H9 (cell line): ENCODE measurements at regions not wholly inside any gene's neighbourhood (a gene's known extent, or its start where the extent isn't known, plus 50 kb on each side); places are given as distances from the start of the nearest gene placed in this dataset.

Source experiments
- DNase-seq: peaks from one replicate; pipeline ENCODE4 v3.0.0-alpha.2; 2017
- H2AFZ ChIP-seq: one replicate; pipeline ENCODE4 v1.6.1; 2013; ENCODE audit warnings: mild to moderate bottlenecking, low read length, control low read depth, moderate library complexity
- H2AK5ac ChIP-seq: 2 replicates; pipeline ENCODE4 v1.6.1; 2013; ENCODE audit warnings: low read length, control low read depth, mixed read lengths; ENCODE audit not compliant: insufficient read length
- H2BK120ac ChIP-seq: one replicate; pipeline ENCODE4 v1.6.1; 2013; ENCODE audit warnings: low read depth, mild to moderate bottlenecking, low read length, control low read depth, inconsistent platforms; ENCODE audit not compliant: poor library complexity, severe bottlenecking
- H2BK12ac ChIP-seq: 2 replicates; pipeline ENCODE4 v1.6.1; 2013; ENCODE audit warnings: low read length, control low read depth, mixed read lengths, low read depth; ENCODE audit not compliant: insufficient read length
- H2BK15ac ChIP-seq: 2 replicates; pipeline ENCODE4 v1.6.1; 2013; ENCODE audit warnings: low read depth, low read length, control low read depth
- H2BK20ac ChIP-seq: one replicate; pipeline ENCODE4 v1.6.1; 2013; ENCODE audit warnings: low read depth, mild to moderate bottlenecking, low read length, control low read depth, inconsistent platforms; ENCODE audit not compliant: poor library complexity, severe bottlenecking
- H2BK5ac ChIP-seq: 2 replicates; pipeline ENCODE4 v1.6.1; 2013; ENCODE audit warnings: low read length, control low read depth, mixed read lengths; ENCODE audit not compliant: insufficient read length
- H3K14ac ChIP-seq: 2 replicates; pipeline ENCODE4 v1.6.1; 2013; ENCODE audit warnings: low read length, control low read depth; ENCODE audit not compliant: insufficient read depth
- H3K18ac ChIP-seq: 2 replicates; pipeline ENCODE4 v1.6.1; 2013; ENCODE audit warnings: low read depth, mild to moderate bottlenecking, mixed read lengths, low read length, control low read depth; ENCODE audit not compliant: insufficient read length
- H3K23ac ChIP-seq: 2 replicates; pipeline ENCODE4 v1.6.1; 2013; ENCODE audit warnings: low read length, control low read depth, mixed read lengths, low read depth; ENCODE audit not compliant: insufficient read length
- H3K23me2 ChIP-seq: 2 replicates; pipeline ENCODE4 v1.6.1; 2013; ENCODE audit warnings: low read depth, mild to moderate bottlenecking, mixed read lengths, low read length, control low read depth; ENCODE audit not compliant: insufficient read length, poor library complexity, severe bottlenecking
- H3K27ac ChIP-seq: 2 replicates; pipeline ENCODE4 v1.5.1; 2013; ENCODE audit warnings: low read length, control low read depth, mixed read lengths, low read depth; ENCODE audit not compliant: insufficient read length
- H3K27me3 ChIP-seq: 2 replicates; pipeline ENCODE4 v1.6.1; 2013; ENCODE audit warnings: low read length, control low read depth, inconsistent platforms; ENCODE audit not compliant: insufficient read depth
- H3K4ac ChIP-seq: 2 replicates; pipeline ENCODE4 v1.6.1; 2013; ENCODE audit warnings: low read depth, mild to moderate bottlenecking, control low read depth, inconsistent platforms, low read length, moderate library complexity
- H3K4me1 ChIP-seq: 2 replicates; pipeline ENCODE4 v1.6.1; 2013; ENCODE audit warnings: low read length, control low read depth, inconsistent platforms; ENCODE audit not compliant: insufficient read depth
- H3K4me2 ChIP-seq: 2 replicates; pipeline ENCODE4 v1.6.1; 2013; ENCODE audit warnings: low read length, control low read depth, mixed read lengths; ENCODE audit not compliant: insufficient read length, insufficient read depth
- H3K56ac ChIP-seq: 2 replicates; pipeline ENCODE4 v1.6.1; 2013; ENCODE audit warnings: low read depth, mild to moderate bottlenecking, mixed read lengths, low read length, control low read depth; ENCODE audit not compliant: insufficient read length
- H3K79me1 ChIP-seq: 2 replicates; pipeline ENCODE4 v1.6.1; 2013; ENCODE audit warnings: low read depth, mild to moderate bottlenecking, moderate library complexity, low read length, control low read depth, inconsistent platforms; ENCODE audit not compliant: insufficient read depth, poor library complexity, severe bottlenecking
- H3K79me2 ChIP-seq: 2 replicates; pipeline ENCODE4 v1.6.1; 2013; ENCODE audit warnings: low read length, control low read depth, inconsistent platforms; ENCODE audit not compliant: insufficient read depth
- H3K9ac ChIP-seq: 2 replicates; pipeline ENCODE4 v1.6.1; 2013; ENCODE audit warnings: low read length, control low read depth, mixed read lengths; ENCODE audit not compliant: insufficient read length; ENCODE audit errors: extremely low read depth
- H3K9me3 ChIP-seq: one replicate; pipeline ENCODE4 v1.6.1; 2013; ENCODE audit warnings: low read depth, low read length, inconsistent platforms; ENCODE audit not compliant: control insufficient read depth
- H3T11ph ChIP-seq: one replicate; pipeline ENCODE4 v1.6.1; 2013; ENCODE audit warnings: mild to moderate bottlenecking, low read length, control low read depth, inconsistent platforms
- H4K20me1 ChIP-seq: one replicate; pipeline ENCODE4 v1.6.1; 2013; ENCODE audit not compliant: control insufficient read depth, insufficient read length, insufficient read depth
- H4K5ac ChIP-seq: 2 replicates; pipeline ENCODE4 v1.6.1; 2013; ENCODE audit warnings: low read depth, mild to moderate bottlenecking, mixed read lengths, low read length, control low read depth; ENCODE audit not compliant: insufficient read length
- H4K8ac ChIP-seq: replicated peaks from 2 replicates; pipeline ENCODE4 v1.6.1; 2013; ENCODE audit warnings: low read length, control low read depth, mixed read lengths, low read depth; ENCODE audit not compliant: insufficient read length
- H4K91ac ChIP-seq: 2 replicates; pipeline ENCODE4 v1.6.1; 2013; ENCODE audit warnings: low read depth, mild to moderate bottlenecking, moderate library complexity, mixed read lengths, low read length, control low read depth; ENCODE audit not compliant: insufficient read length
- H3K27ac Mint-ChIP-seq, 3 experiments: 2 replicates in 2 of 3; 3 replicates in 1 of 3; pipeline ENCODE4 v1.8.0; 2020 to 2021; ENCODE audit warnings: mixed read lengths in 3 of 3, mild to moderate bottlenecking in 1 of 3, moderate library complexity in 1 of 3
- H3K27me3 Mint-ChIP-seq: 2 replicates; pipeline ENCODE4 v1.8.0; 2021; ENCODE audit warnings: low read depth, mild to moderate bottlenecking, moderate library complexity, mixed read lengths
- H3K36me3 Mint-ChIP-seq, 3 experiments: 2 replicates in 2 of 3; 3 replicates in 1 of 3; pipeline ENCODE4 v1.8.0; 2020 to 2021; ENCODE audit warnings: low read depth in 3 of 3, mixed read lengths in 3 of 3; ENCODE audit not compliant: insufficient read depth in 1 of 3
- H3K4me1 Mint-ChIP-seq, 2 experiments: 2 replicates each; pipeline ENCODE4 v1.8.0; 2020; ENCODE audit warnings: mixed read lengths in 2 of 2
- H3K4me3 Mint-ChIP-seq, 2 experiments: 2 replicates in 1 of 2; 3 replicates in 1 of 2; pipeline ENCODE4 v1.8.0; 2020 to 2021; ENCODE audit warnings: mild to moderate bottlenecking in 2 of 2, mixed read lengths in 2 of 2, moderate library complexity in 1 of 2
- H3K9me3 Mint-ChIP-seq, 2 experiments: 2 replicates in 1 of 2; 3 replicates in 1 of 2; pipeline ENCODE4 v1.8.0; 2020; ENCODE audit warnings: mild to moderate bottlenecking in 2 of 2, mixed read lengths in 2 of 2, moderate library complexity in 1 of 2
- WGBS: extraction: QIAGEN DNeasy Blood & Tissue Kit; methylation state at CpG from one replicate; pipeline ENCODE4 v1.1.7; 2013; ENCODE audit warnings: missing lambda C conversion rate, low lambda C conversion rate, mixed read lengths; ENCODE audit not compliant: insufficient read length; ENCODE audit errors: extremely low coverage; 5-methylcytosine and 5-hydroxymethylcytosine counted together
- TF ChIP-seq, protein P1 (sequence below): fragments of 200-600 bp; sonication (generic); conservative IDR thresholded peaks from 3 replicates; pipeline ENCODE4 v1.8.0; 2021; ENCODE audit warnings: antibody characterized with exemption, mild to moderate bottlenecking

- H3K4me1 Mint-ChIP-seq = no peaks in the 10 kb centered on the region
- H2AFZ ChIP-seq = no peak overlapping the region
- H3K79me2 ChIP-seq = no peaks in the 10 kb centered on the region
- no peak overlapping the region for H3T11ph ChIP-seq
- no peak overlapping the region for H4K8ac ChIP-seq
- TF ChIP-seq, protein P1, sequence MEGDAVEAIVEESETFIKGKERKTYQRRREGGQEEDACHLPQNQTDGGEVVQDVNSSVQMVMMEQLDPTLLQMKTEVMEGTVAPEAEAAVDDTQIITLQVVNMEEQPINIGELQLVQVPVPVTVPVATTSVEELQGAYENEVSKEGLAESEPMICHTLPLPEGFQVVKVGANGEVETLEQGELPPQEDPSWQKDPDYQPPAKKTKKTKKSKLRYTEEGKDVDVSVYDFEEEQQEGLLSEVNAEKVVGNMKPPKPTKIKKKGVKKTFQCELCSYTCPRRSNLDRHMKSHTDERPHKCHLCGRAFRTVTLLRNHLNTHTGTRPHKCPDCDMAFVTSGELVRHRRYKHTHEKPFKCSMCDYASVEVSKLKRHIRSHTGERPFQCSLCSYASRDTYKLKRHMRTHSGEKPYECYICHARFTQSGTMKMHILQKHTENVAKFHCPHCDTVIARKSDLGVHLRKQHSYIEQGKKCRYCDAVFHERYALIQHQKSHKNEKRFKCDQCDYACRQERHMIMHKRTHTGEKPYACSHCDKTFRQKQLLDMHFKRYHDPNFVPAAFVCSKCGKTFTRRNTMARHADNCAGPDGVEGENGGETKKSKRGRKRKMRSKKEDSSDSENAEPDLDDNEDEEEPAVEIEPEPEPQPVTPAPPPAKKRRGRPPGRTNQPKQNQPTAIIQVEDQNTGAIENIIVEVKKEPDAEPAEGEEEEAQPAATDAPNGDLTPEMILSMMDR = no peak
- no peaks in the 10 kb centered on the region for H3K36me3 Mint-ChIP-seq
- no peak overlapping the region for H2AK5ac ChIP-seq
- H3K9ac ChIP-seq = no peak overlapping the region
- H4K91ac ChIP-seq = no peak overlapping the region
- no peak overlapping the region for H3K14ac ChIP-seq
- H3K27ac ChIP-seq = no peak overlapping the region
- no peaks in the 10 kb centered on the region for H3K23me2 ChIP-seq
- no peaks in the 10 kb centered on the region for H3K27me3 Mint-ChIP-seq
- no peak overlapping the region for H2BK12ac ChIP-seq
- no peak overlapping the region for H2BK5ac ChIP-seq
- no peaks in the 10 kb centered on the region for H4K20me1 ChIP-seq
- H3K9me3 Mint-ChIP-seq = no peaks in the 10 kb centered on the region
- no peak overlapping the region for H2BK120ac ChIP-seq
- H3K27me3 ChIP-seq = no peaks in the 10 kb centered on the region
- H3K23ac ChIP-seq = no peak overlapping the region
- no peak overlapping the region for H3K56ac ChIP-seq
- H3K4me2 ChIP-seq = no peak overlapping the region
- no peak overlapping the region for H3K4ac ChIP-seq
- H3K18ac ChIP-seq = no peak overlapping the region
- WGBS = no CpG with 5 or more reads among the region's 1 CpG
- no peak overlapping the region for H2BK15ac ChIP-seq
- H4K5ac ChIP-seq = no peak overlapping the region
- no peaks in the 10 kb centered on the region for H3K9me3 ChIP-seq
- H3K4me3 Mint-ChIP-seq = no peak overlapping the region
- DNase-seq = no peak
- no peaks in the 10 kb centered on the region for H3K4me1 ChIP-seq
- no peaks in the 10 kb centered on the region for H3K79me1 ChIP-seq
- no peak overlapping the region for H2BK20ac ChIP-seq
- no peak overlapping the region for H3K27ac Mint-ChIP-seq
These were observed 362.7 kb upstream of the B3GALT2 start for GRCh38 chr1:193549081-193549480.
